Neural progenitor cell (in vitro differentiated cells): ENCODE measurements at regions not wholly inside any gene's neighbourhood (a gene's known extent, or its start where the extent isn't known, plus 50 kb on each side); places are given as distances from the start of the nearest gene placed in this dataset.

ENCODE experiments used
- EZH2phosphoT487 ChIP-seq: fragments of 200-600 bp; sonication (generic); IDR thresholded peaks from 2 replicates; pipeline ENCODE4 v1.6.1; 2017; ENCODE audit warnings: antibody characterized with exemption
- TF ChIP-seq, protein P1 (sequence below): fragments of 200-600 bp; sonication (generic); IDR thresholded peaks from 2 replicates; pipeline ENCODE4 v1.5.1; 2017; ENCODE audit warnings: antibody characterized with exemption, mild to moderate bottlenecking

DNA sequence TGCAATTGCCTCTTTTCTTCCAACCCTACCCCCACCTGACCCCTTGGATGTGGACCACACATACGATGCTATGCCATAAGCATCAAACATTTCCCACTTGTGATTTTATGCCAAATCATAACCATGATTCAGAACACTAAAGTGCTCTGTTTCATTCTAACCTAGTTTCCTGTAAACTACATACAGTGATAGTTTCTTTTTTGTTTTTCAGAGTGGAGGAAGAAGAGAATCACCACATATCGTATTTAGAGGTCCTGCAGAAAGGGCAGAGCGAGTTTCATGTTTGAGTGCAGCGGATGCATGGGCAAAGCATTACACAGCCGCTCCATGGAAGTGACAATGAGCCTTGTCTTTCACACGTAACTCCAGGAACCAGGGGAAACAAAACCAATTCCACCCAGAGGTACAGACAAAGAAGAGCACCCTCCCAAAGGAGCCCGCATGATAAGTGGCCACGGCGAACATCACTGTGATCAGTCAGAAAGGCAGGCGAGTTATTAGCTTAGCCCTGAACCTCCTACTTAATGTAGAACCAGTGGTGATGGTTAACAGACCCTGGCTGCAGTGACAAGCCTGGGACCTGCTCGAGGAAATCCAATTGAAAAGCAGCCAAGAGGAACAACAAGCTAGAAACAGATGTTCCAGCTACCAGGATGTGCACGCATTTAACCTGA, 64.0 kb upstream of the ZNF281 start:
- TF ChIP-seq, protein P1, sequence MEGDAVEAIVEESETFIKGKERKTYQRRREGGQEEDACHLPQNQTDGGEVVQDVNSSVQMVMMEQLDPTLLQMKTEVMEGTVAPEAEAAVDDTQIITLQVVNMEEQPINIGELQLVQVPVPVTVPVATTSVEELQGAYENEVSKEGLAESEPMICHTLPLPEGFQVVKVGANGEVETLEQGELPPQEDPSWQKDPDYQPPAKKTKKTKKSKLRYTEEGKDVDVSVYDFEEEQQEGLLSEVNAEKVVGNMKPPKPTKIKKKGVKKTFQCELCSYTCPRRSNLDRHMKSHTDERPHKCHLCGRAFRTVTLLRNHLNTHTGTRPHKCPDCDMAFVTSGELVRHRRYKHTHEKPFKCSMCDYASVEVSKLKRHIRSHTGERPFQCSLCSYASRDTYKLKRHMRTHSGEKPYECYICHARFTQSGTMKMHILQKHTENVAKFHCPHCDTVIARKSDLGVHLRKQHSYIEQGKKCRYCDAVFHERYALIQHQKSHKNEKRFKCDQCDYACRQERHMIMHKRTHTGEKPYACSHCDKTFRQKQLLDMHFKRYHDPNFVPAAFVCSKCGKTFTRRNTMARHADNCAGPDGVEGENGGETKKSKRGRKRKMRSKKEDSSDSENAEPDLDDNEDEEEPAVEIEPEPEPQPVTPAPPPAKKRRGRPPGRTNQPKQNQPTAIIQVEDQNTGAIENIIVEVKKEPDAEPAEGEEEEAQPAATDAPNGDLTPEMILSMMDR = no peak
- TF ChIP-seq EZH2phosphoT487 = no peak
